Astrocyte (in vitro differentiated cells and primary cell): ENCODE measurements at regions not wholly inside any gene's neighbourhood (a gene's known extent, or its start where the extent isn't known, plus 50 kb on each side); places are given as distances from the start of the nearest gene placed in this dataset.

ENCODE experiments used
- CTCF ChIP-seq: IDR thresholded peaks from 2 replicates; pipeline ENCODE4 v1.5.1; 2011; ENCODE audit warnings: low read depth, mild to moderate bottlenecking, inconsistent platforms, low read length, moderate library complexity; ENCODE audit not compliant: insufficient read depth
- EZH2 ChIP-seq: IDR thresholded peaks from 2 replicates; pipeline ENCODE4 v1.6.1; 2012; ENCODE audit warnings: mild to moderate bottlenecking, low read length, inconsistent platforms; ENCODE audit not compliant: insufficient read depth

DNA sequence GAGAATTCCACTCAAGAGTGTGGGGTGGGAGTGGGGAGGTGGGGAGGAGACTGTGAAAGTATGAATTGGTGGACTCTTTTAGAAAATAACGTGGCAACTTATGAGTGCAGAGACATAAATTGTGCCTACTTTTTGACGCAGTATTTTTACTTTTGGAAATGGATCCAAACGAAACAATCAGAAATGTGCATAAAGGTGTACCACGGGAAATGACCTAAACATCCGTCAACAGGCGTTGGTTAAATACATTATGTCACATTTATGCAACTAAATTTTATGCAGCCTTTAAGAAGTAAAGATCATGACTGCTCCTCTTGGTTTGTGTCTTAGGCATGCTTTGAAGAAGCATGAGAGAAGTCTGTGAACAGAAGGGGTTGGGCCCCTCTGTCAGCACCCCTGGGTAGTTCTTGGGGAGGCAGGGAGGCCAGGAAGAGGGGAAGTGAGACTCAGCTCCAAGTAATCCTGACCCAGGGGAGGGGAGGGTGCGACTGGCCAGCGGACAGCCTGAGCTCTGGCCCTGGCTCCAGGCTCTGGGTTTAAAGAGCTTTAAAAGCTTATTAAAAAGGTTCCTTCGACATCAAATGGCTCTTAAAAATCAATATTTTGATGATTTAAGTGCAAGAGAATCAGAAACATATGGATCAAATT lies 126.4 kb upstream of the HAAO start:
- TF ChIP-seq CTCF (no peak), EZH2 (no peak)
